H1 (cell line): ENCODE measurements at regions not wholly inside any gene's neighbourhood (a gene's known extent, or its start where the extent isn't known, plus 50 kb on each side); places are given as distances from the start of the nearest gene placed in this dataset.

Experiments
- CEBPB ChIP-seq: IDR thresholded peaks from 2 replicates; pipeline ENCODE4 v1.6.1; 2012; ENCODE audit warnings: low read depth, low read length
- CHD1 ChIP-seq: IDR thresholded peaks from 2 replicates; pipeline ENCODE4 v1.6.1; 2012; ENCODE audit warnings: low read depth, low read length, improper control_type of control experiment
- FOSL1 ChIP-seq: IDR thresholded peaks from 2 replicates; pipeline ENCODE4 v1.6.1; 2011; ENCODE audit warnings: mild to moderate bottlenecking, low read depth, low read length, moderate library complexity; ENCODE audit not compliant: insufficient read depth
- GTF2F1 ChIP-seq: IDR thresholded peaks from 2 replicates; pipeline ENCODE4 v1.6.1; 2012; ENCODE audit warnings: low read depth, low read length, improper control_type of control experiment, borderline replicate concordance
- HDAC2 ChIP-seq, 2 experiments: fragments of 300-600 bp in 1 of 2; sonication (generic) in 1 of 2; IDR thresholded peaks; 2 replicates each; pipeline ENCODE4 v1.6.1; 2011 to 2012; ENCODE audit warnings: low read depth in 2 of 2, low read length in 2 of 2, mild to moderate bottlenecking in 2 of 2, moderate library complexity in 2 of 2, borderline replicate concordance in 1 of 2, inconsistent platforms in 1 of 2
- KDM1A ChIP-seq: fragments of 200-600, 300-600 bp; sonication (generic); IDR thresholded peaks from 2 replicates; pipeline ENCODE4 v1.7.1; 2016; ENCODE audit warnings: mild to moderate bottlenecking, low read length, borderline replicate concordance
- RAD21 ChIP-seq, 2 experiments: IDR thresholded peaks in 1 of 2; conservative IDR thresholded peaks in 1 of 2; 2 replicates each; pipeline ENCODE4 v1.6.1; 2011; ENCODE audit warnings: low read depth in 2 of 2, low read length in 2 of 2, improper control_type of control experiment in 1 of 2, inconsistent platforms in 1 of 2, mild to moderate bottlenecking in 1 of 2, moderate library complexity in 1 of 2
- RNF2 ChIP-seq: fragments of 200-900, 300-1000 bp; sonication (generic); IDR thresholded peaks from 2 replicates; pipeline ENCODE4 v1.7.1; 2016; ENCODE audit warnings: borderline replicate concordance, low read depth, mild to moderate bottlenecking, antibody characterized with exemption, low read length; ENCODE audit not compliant: poor library complexity, severe bottlenecking; ENCODE audit errors: missing control alignments
- RXRA ChIP-seq: IDR thresholded peaks from 2 replicates; pipeline ENCODE4 v1.6.1; 2011; ENCODE audit warnings: low read depth, mild to moderate bottlenecking, low read length, moderate library complexity; ENCODE audit not compliant: insufficient read depth
- TAF7 ChIP-seq: optimal IDR thresholded peaks from 2 replicates; pipeline ENCODE3; 2011; ENCODE audit warnings: low read depth, mild to moderate bottlenecking, inconsistent platforms, low read length, moderate library complexity, borderline replicate concordance

GRCh38 chr6:113489952-113490746, 367.0 kb upstream of the MARCKS start (continued):
- TF ChIP-seq RXRA (no peak), GTF2F1 (no peak), FOSL1 (no peak), TAF7 (no peak), CHD1 (no peak), KDM1A (no peak), RAD21 (IDR thresholded peaks at IDR 0.05 in 1 of 2, conservative IDR thresholded peaks at IDR 0.05 in 1 of 2; ENCODE audit: low read depth in 2 of 2, low read length in 2 of 2) (no peak), RNF2 (no peak), HDAC2 (IDR thresholded peaks at IDR 0.05; ENCODE audit: borderline replicate concordance in 1 of 2, low read depth in 2 of 2, low read length in 2 of 2) (no peak), CEBPB (no peak)
